ENCODE measurements at regions not wholly inside any gene's neighbourhood (a gene's known extent, or its start where the extent isn't known, plus 50 kb on each side); places are given as distances from the start of the nearest gene placed in this dataset.

GRCh38 chr3:177603148-177603603, 405.9 kb upstream of the TBL1XR1 start:
- TF ChIP-seq CTCF (IDR thresholded peaks at IDR 0.05; ENCODE audit: poor library complexity, severe bottlenecking), result no peak
- no peak for TF ChIP-seq SMC3 (conservative IDR thresholded peaks at IDR 0.05; ENCODE audit: poor library complexity)
- TF ChIP-seq REST (IDR thresholded peaks at IDR 0.05; ENCODE audit: borderline replicate concordance), result no peak
- TF ChIP-seq TAF1 (IDR thresholded peaks at IDR 0.05; ENCODE audit: low read depth), result no peak
- TF ChIP-seq EZH2 (IDR thresholded peaks at IDR 0.05; ENCODE audit: borderline replicate concordance, insufficient read depth, low read length, poor library complexity, severe bottlenecking), result no peak
- TF ChIP-seq RAD21 (conservative IDR thresholded peaks at IDR 0.05), result no peak
- no peak for TF ChIP-seq EP300 (conservative IDR thresholded peaks at IDR 0.05; ENCODE audit: poor library complexity, severe bottlenecking)

Measured in neural cell (in vitro differentiated cells).